ENCODE measurements at regions not wholly inside any gene's neighbourhood (a gene's known extent, or its start where the extent isn't known, plus 50 kb on each side); places are given as distances from the start of the nearest gene placed in this dataset.

DNA sequence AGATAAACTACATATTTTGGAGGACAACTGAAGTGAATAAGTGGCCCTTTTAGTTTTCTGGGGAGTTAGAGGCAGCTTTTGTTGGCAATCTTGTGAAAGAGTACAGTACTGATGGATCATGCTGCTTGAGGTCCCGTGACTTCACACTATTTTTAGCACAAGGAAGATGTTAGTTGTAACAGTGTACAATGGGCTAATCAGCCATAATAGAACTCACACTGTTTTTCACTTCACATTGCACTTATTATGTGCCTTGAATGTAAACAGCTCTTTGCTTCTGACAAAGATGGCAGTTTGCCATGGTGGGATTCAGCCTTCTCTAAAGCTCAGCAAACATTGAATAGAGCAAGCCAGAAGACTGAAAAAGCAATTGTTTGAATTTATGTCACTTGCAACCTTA lies 176.7 kb upstream of the ZNF608 start:
- DNase-seq (ENCODE audit: low spot score): no peak

DNA sequence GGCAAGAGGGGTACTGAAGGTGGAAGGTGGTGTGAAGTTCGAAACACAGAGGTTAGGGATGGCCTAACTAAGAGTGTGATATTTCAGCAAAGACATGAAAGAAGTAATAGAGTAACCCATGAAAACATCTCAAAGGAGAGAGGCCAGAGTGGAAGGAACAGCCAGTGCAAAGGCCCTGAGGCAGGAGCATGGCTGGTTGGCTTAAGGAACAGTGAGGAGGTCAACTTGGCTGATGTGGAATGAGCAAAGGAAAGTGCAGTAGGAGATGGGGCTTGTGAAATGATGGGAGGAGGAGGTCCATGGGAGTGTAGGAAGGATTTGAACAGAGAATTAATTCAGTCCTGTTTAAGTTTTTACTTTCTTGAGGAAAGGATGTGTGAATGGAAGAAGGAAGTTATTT lies 178.3 kb upstream of the ZNF608 start:
- no peak for DNase-seq (ENCODE audit: low spot score)

DNA sequence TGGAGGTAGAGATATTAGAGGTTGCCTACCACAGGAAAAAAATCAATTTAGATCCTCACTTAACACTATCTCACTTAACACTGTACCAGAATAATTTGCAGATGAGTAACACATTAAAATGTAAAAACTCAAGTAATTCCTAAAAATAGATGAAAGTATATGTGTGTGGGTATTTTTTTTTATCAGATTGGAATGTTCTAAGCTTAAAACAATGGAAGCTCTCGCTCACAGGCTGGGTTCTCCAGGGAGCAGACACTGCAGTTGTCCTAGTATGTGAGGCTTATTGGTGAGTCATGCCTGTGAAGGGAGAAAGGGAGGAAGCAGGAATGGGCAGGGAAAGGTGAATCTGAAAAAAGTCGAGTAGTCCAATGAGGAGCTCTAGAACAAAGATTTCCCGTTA lies 181.3 kb upstream of the ZNF608 start:
- peak; percentile 80 for DNase-seq (ENCODE audit: low spot score)

DNA sequence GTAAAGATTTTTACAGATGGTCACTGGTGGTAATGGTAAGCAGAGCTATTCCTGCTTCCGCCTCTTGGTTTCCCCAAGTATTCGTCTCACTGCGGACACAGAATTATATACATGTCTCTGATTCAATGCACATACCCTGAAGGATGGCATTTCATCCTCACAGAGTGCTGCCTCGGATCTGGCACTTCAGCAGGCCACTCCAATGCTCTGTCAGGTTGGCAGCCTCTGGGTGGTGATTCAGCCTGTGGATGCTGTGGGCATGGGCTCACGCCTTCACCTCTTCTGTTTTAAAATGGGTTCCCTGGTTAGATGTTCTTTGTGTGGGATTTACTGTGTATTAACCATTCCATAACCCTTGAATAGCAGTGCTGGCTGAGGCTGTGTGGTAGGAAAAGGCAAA lies 182.6 kb upstream of the ZNF608 start:
- DNase-seq (ENCODE audit: low spot score): no peak

DNA sequence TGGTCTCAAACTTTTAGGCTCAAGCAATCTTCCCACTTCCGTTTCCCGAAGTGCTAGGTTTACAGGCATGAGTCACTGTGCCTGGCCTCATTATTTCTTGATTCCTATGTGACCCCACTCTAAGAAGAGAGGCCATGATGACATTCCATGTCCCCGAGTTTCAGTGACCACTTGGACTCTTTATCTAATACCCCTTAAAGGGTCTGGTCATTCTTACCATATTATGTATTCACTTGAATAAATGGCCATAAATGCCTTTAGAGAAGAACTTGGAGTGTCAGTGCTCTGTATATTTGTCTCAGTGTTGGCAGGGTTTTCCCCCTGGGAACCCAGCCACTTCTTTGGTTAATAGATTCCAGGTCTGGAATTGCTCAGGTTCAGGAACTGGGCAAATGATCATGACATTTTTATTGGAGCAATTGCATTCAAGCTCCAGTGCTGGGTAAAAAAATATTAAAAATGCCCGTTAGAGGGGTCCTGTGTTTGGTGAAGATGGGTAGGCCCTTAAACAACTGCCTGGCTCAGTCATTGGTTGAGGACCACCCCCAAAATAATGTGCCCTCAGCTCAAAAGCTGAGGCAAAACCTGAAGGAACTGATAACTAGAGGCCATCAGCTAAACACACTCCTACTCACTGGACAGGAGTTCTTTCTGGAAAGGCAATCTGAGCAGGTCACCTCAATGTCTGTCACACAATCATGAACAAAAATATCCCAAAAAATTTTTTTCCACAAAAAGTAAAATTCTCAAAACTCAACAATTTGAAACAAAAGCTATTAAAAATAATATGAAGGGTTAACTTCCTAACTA lies 186.6 kb upstream of the ZNF608 start:
- DNase-seq (ENCODE audit: low spot score): peak; percentile 87

DNA sequence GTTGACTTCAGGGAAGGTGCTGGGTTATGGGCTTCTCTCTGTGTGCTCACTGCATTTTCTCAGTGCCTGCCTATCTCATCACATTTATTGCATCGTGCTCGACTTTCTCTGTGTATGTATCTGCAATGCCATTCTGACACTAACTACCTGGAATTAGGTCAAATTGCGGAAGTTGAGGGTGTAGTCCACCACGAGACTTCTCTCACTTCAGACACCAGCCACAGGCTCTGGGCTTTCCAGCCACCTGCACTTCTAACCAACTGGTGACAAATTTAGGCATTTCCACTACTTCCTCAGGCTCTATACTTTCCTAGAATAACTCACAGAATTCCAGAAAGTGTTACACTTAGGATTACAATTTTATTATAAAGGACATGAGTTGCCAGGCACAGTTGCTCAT lies 188.6 kb upstream of the ZNF608 start:
- peak; percentile 53 for DNase-seq (ENCODE audit: low spot score)

DNA sequence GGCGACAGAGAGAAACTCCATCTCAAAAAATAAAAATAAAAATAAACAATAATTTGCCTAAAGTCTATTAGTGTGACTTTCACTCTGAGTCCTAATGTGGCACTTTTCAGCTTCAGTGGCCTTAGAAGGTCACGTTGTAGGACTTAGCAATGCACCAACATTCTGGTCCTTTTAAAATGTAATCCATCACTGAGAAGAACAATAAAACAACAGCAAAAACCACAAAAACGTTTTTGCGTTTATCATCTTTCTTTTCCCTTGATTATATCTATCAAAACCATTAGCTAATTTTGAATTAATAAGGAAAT lies 190.1 kb upstream of the ZNF608 start:
- DNase-seq (ENCODE audit: low spot score): no peak

DNA sequence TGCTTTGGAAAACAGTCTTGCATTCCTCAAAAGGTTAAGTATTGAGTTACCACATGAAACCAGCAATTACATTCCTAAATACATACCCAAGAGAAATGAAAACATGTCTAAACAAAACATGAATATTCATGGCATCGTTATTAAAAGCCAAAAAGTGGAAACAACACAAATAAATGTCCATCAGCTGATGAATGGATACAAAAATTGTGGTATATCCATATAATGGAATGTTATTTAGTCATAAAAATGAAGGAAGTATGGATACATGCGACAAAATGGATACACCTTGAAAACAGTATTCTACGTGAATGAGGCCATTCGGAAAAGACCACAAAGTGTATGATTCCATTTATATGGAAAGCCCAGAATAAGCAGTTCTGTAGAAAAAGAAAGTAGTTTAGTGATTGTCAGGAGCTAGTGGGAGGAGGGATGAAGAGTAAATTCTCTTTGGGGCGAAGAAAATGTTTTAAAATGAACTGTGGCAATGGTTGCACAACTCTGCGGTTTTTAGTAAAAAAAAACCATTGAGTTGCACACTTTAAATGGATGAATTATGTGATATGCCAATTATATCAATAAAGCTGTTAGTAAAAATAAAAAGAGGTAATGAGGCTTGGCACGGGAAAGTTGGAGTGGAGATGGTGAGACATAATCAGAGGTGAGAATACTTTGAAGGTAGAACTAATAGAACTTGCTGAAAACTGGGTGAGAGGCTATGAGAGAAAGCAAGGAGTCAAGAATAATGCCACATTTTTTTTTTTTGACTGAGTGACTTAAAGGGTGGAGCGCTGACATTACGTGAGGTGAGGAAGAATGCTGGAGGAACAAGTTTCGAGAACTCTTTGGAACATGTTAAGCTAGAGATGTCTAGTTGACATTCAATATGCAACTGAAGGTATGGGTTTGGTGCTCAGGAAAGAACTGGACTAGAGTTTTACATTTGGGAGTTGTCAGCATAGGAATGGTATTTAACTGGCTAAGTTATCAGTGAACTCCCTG lies 194.9 kb upstream of the ZNF608 start:
- DNase-seq (ENCODE audit: low spot score): no peak

DNA sequence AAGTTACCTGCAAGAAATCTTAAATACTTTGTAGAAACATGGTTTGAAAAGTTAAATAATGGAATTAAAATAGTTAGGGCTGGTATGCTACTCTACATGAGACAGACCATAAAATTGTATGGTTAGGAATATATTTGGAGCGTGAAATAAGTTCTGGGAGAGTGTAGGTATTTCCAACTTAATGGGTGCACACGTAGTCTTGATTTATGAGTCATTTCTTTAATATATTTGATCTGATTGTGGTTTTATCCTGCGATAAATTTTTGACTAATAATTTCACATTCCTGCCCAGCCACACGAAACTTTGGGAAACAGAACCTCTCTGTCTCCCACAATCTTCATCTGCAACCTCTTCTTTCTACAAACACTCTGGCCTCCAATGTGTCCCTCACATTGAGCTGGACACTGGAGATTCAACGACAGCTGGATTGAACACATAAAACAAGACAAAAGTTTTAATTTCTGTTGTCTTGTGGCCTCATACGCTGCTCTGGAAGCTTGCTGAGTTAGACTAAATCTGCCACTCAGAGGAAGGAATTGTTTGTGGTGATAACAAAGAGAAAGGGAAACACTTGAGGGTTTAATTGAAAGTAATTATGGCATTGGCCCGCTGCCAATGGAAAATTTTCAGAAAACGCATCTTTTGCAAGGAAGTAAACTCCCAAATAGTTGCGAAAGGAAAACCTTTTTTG lies 201.8 kb upstream of the ZNF608 start:
- DNase-seq (ENCODE audit: low spot score): no peak

DNA sequence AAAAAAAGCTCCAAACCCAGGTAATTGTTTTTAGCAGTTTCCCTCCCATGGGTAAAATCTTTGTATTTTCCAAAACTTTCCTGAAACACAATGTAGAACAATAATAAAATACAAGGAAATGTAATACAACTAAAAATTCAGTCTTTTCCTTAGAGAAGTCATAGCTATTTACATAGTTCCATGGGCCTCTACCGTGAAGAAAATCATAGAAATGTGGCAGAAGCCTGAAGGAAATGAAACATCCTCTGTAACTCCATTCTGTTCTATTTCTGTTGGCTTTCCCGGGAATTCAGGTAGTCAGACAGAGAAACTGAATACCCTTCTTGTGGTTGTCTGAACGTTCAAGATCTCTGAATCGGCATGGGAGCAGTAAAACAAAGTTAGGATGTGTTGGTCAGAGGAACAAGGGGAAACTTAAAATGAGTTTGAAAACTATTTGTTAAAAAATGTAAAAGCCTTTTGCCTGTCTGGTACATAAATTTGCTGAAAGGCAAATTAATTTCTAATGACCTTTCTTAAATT lies 202.4 kb upstream of the ZNF608 start:
- DNase-seq (ENCODE audit: low spot score): no peak

DNA sequence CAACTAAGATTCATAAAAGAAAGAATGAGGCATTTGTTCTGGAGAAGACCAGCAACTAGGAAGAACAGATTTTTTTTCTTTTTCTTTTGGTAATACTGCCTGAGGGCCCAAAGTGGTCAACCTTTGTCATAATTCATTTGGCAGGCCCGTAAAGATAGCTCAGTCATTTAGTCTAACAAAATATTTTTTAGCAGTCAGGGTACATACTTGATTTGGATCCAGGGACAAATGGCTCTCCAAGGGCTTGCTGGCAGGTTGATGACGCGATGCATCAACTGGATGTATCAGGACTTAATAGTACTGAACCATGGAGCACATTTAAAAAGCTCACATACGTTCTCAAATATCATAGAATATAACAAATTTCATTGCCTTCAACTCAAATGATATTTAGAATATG lies 203.4 kb upstream of the ZNF608 start:
- no peak for DNase-seq (ENCODE audit: low spot score)

DNA sequence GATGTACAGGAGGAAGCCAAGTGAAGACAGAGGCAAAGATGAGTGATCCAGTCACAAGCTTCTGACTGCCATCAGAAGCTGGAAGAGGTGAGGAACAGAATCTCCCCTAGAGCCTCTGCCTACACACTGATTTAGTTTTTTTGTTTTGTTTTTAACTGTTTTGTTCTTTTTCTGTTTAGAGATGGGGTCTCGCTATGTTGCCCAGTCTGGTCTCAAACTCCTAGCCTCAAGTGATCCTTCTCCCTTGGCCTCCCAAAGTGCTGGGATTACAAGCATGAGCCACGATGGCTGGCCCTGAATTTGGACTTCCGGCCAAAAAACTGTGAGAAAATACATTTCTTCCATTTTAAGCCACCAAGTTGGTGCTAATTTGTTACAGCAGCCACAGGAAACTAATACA lies 204.7 kb upstream of the ZNF608 start:
- DNase-seq (ENCODE audit: low spot score): no peak

DNA sequence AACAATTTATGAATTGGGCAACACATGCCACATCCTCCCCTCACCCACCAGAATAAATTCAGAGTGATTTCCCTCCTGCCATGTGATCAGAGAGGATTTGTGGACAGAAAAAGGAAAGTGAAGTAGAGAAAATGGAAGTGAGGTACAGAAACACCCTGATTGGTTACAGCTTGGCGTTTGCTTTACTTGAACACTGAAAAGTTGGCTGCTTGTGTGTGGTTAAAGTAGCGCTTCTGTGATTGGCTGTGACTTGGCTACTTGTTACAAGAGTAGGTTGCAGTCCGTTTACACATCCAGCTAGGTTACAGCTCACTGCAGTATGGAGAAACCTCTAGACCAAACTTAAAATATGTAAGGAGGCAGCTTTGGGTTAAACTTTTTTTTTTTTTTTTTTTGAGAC lies 205.2 kb upstream of the ZNF608 start:
- no peak for DNase-seq (ENCODE audit: low spot score)

DNA sequence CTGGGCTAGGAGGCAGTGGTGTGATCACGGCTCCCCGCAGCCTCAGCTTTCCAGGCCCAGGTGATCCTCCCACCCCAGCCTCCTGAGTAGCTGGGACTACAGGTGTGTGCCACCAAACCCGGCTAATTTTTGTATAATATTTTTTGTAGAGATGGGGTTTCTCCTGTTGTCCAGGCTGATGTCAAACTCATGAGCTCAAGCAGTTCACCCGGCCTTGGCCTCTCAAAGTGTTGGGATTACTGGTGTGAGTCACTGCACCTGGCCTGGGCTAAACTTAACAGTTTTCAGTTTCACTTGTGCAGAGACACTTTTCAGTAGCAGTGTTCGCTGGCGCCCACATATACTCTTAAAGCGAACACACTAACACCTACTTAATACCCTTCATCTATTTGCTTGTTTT lies 205.6 kb upstream of the ZNF608 start:
- peak; percentile 52 for DNase-seq (ENCODE audit: low spot score)

DNA sequence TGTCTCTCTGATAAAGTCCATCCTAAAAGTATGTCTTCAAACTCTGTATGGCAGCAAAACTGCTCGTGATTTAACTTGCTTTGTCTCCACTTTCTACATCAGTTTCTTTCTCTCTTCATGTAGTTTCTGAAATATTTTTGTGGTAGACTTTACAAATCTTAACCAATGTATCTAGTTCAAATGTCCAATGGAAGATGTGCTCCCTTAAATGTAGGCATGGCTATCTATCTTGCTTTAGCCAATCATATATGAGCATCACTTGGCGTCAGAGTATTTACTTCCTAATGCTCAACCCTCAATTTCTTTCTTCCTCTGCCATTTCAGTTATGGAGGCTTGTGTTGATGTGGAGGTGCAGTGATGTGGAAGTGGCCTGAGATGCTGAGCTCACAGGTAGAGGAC lies 206.1 kb upstream of the ZNF608 start:
- DNase-seq (ENCODE audit: low spot score): no peak

DNA sequence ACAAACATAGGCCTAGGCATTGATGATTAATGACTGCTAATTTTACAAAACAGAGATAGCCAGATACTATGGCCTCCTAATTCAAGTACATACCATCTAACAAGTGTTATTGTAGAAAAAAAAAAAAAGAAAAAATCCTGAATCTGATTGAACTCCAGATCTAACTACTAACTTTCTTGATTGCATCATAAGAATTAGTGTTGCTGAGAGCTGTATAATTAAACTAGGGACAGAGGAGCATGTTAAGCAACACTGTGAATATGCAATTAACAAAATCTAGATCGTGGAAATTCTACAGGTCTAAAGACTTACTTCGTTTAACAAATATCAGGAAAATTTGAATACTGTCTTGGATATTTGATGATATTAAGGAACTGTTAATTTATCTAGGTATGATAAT lies 208.3 kb upstream of the ZNF608 start:
- DNase-seq (ENCODE audit: low spot score): no peak

DNA sequence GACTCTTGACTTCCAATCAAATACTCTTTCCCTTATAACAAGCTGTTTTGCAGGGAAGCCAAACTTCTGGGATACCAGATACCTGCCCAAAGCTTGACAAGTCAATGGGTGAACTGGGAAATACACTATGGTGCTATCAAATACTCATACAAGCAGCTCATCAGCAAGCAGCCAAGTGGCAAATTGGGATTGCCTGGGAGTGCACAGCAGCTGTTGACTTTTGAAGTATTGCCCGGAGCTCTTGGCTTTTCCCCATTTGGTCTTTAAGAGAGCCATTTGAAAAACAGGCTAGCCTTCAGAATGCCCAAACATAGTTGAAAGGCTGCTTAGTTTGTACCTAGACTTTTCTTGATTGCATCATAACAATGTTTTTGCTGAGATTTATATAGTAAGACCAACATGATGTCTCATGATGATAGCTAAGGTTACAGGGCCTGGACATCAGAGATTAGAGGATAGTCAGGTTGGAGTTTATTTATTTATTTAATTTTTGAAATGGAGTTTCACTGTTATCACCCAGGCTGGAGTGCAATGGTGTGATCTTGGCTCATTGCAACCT lies 210.1 kb upstream of the ZNF608 start:
- DNase-seq (ENCODE audit: low spot score): no peak

DNA sequence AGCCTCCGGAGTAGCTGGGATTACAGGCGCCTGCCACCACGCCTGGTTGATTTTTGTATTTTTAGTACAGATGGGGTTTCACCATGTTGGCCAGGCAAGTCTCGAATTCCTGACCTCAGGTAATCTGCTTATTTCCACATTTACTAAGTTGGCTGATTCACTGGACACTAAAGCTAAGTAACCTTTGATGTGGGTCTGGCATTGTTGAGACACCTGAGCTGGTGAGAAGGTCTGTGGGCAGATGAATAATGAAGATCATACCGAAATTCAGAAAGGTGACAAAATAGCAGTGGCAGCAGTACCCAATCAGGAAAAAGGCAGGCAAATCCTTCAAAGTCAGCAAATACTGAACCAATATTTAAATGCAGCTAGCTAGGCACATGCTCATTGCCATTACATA lies 210.6 kb upstream of the ZNF608 start:
- peak; percentile 36 for DNase-seq (ENCODE audit: low spot score)

DNA sequence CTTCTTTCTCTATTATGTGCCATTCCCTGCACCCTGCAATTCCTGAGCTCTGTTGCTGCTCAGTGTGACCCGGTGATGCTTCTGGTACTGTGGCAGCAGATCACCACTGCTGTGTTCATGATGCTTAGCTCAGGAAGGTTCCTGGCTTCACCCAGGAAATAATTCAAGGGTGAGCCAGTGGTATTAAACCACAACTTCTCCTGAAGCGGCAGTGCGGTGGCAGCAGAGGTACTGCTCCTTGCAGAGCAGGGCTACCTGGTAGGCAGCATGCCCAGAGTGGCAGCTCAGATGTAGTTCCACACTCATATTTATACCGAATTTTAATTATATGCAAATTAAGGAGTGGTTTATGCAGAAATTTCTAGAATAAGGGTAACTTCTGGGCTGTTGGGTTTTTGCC lies 213.8 kb upstream of the ZNF608 start:
- DNase-seq (ENCODE audit: low spot score): peak; percentile 31

DNA sequence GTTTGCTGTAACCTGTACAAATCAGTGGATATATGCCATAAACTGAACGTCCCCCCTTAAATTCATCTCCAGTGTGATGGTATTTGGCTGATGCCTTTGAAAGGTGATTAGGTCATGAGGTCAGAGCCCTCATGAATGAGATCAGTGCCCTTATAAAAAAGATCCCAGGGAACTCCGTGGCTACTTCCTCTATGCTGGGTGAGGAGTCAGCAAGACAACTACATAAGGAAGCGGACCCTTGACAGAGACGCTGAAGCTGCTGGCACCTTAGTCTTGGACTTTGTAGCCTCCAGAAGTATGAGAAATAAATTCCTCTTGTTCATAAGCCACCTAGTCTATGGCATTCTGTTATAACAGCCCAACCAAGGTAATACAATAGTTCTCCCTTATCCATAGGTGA lies 215.1 kb upstream of the ZNF608 start:
- no peak for DNase-seq (ENCODE audit: low spot score)

DNA sequence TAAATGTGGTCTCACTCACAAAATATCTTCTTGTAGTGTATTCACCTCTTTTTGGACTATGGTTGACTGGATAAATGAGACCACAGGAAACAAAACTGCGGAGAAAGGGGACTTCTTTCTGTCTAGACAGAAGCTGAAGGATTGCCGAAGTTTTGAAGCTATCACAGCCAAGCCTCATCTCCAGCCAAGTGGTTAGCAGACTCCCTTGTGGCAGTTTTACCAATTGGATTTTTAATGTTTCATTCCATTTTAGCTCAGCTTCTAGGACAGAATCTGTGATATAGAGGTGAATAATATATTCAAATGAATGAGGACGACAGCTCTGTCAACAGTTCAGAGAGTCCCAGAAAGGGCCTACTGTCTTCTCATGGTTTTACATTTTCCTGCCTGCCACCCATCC lies 215.7 kb upstream of the ZNF608 start:
- no peak for DNase-seq (ENCODE audit: low spot score)

DNA sequence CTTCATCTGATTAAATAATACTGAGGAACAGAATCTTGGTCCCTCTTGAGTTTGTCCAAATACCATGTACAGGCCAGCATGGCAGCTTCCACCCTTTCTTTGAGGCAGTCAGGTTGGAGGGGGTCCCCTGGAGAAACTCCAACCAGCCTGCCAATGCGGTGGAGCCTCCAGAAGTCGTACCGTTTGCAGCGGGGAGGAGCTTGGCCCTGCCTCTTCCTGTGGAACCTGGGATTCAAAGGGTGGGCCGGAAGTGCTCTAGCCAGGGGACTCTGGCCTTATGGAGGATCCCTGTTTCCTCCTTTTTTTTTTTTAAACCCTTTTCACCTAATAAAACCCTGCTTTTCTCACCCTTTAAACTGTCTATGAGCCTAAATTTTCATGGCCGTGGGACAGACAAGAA lies 216.3 kb upstream of the ZNF608 start:
- DNase-seq (ENCODE audit: low spot score): no peak
